Omental fat pad (tissue), 3 donors: ENCODE measurements at regions not wholly inside any gene's neighbourhood (a gene's known extent, or its start where the extent isn't known, plus 50 kb on each side); places are given as distances from the start of the nearest gene placed in this dataset.

Source experiments
- ATAC-seq: fragments of 150-250 bp; one replicate; pipeline ENCODE4 v1.9.1; 2016; ENCODE audit warnings: mild to moderate bottlenecking, moderate library complexity; ENCODE audit not compliant: low FRiP score
- DNase-seq: peaks from one replicate; pipeline ENCODE4 v3.0.0-alpha.2; 2019; ENCODE audit warnings: low spot score
- CTCF ChIP-seq, 3 donors: fragments of 450-650 bp; IDR thresholded peaks; one replicate each; pipeline ENCODE4 v1.5.1; 2016 to 2017; ENCODE audit warnings: antibody characterized with exemption in 3 of 3, mild to moderate bottlenecking in 3 of 3, moderate library complexity in 2 of 3

GRCh38 chr4:117773064-117773936 is 261.0 kb upstream of the NDST3 start:
- no peak for TF ChIP-seq CTCF (IDR thresholded peaks at IDR 0.05)
- DNase-seq, result no peak
- no peak for ATAC-seq

GRCh38 chr4:117777721-117778120 is 256.6 kb upstream of the NDST3 start:
- ATAC-seq, result no peak
- DNase-seq, result no peak
- TF ChIP-seq CTCF (IDR thresholded peaks at IDR 0.05), result no peak

GRCh38 chr4:117783716-117784115 is 250.6 kb upstream of the NDST3 start:
- TF ChIP-seq CTCF (IDR thresholded peaks at IDR 0.05), result no peak
- ATAC-seq (no peak), DNase-seq (no peak)

GRCh38 chr4:117784266-117784665 is 250.0 kb upstream of the NDST3 start:
- TF ChIP-seq CTCF (IDR thresholded peaks at IDR 0.05), result no peak
- ATAC-seq (no peak), DNase-seq (no peak)

- no peak for DNase-seq
- TF ChIP-seq CTCF (IDR thresholded peaks at IDR 0.05), result no peak
- ATAC-seq, result no peak
Observed at GRCh38 chr4:117786566-117786965, 247.7 kb upstream of the NDST3 start.

- no peak for TF ChIP-seq CTCF (IDR thresholded peaks at IDR 0.05)
- ATAC-seq, result no peak
- no peak for DNase-seq
Observed at GRCh38 chr4:117793845-117794480, 240.3 kb upstream of the NDST3 start.

- no peak for TF ChIP-seq CTCF (IDR thresholded peaks at IDR 0.05)
- ATAC-seq (no peak), DNase-seq (no peak)
Observed at GRCh38 chr4:117796677-117797076, 237.6 kb upstream of the NDST3 start.
